ENCODE measurements at regions not wholly inside any gene's neighbourhood (a gene's known extent, or its start where the extent isn't known, plus 50 kb on each side); places are given as distances from the start of the nearest gene placed in this dataset.
"Not testable (repeated sequence)": the region's sequence is repeated elsewhere in the genome, so short reads cannot be mapped to it uniquely, and the experiment has no call there.

- H3K27ac Mint-ChIP-seq: no peak overlapping the region
- DNase-seq (no peak), ATAC-seq (no peak)
- peaks cover 79% of the 10 kb centered on the region for H3K4me1 Mint-ChIP-seq
- H3K9me3 Mint-ChIP-seq: peaks cover 6 to 15% of the 10 kb centered on the region in 2 donors
- H3K4me3 Mint-ChIP-seq: no peak overlapping the region
- H3K27me3 Mint-ChIP-seq: peaks cover 7% of the 10 kb centered on the region
Observed at GRCh38 chr14:105982664-105983063, 456.3 kb downstream of the TMEM121 start.

DNA sequence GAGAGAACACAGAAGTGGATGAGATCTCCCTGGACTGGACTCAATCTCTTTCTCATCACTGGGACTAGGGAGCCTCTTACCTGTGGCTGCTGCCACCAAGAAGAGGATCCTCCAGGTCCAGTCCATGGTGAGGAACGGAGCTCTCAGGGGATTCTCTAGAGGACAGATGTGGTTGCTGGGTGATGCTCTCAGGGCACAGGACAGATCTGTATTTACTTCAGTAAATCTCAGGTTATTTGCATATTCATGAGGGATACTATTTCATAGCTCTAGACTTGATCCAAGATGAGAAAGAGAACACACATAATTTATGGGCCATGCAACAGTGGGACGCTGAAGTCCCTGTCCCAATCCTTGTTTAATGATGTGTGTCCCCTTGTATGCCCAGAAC, 460.5 kb downstream of the TMEM121 start:
- peaks cover 78% of the 10 kb centered on the region for H3K4me1 Mint-ChIP-seq
- H3K4me3 Mint-ChIP-seq: peak overlapping the region; percentile 14 to 70
- ATAC-seq (peak; percentile 14), DNase-seq (no peak)
- H3K27ac Mint-ChIP-seq: peak overlapping the region; percentile 8 to 38
- H3K9me3 Mint-ChIP-seq: peaks cover 0 to 6% of the 10 kb centered on the region in 2 donors
- no peaks in the 10 kb centered on the region for H3K27me3 Mint-ChIP-seq

- Mint-ChIP-seq H3K27ac (peak overlapping the region in 1 of 2 donors; percentile 27), H3K9me3 (peaks cover 0 to 4% of the 10 kb centered on the region in 2 donors), H3K27me3 (no peaks in the 10 kb centered on the region), H3K4me3 (no peak overlapping the region), H3K4me1 (peaks cover 78% of the 10 kb centered on the region)
- ATAC-seq: no peak
- DNase-seq: no peak
Observed at GRCh38 chr14:105987563-105987962, 461.2 kb downstream of the TMEM121 start.

DNA sequence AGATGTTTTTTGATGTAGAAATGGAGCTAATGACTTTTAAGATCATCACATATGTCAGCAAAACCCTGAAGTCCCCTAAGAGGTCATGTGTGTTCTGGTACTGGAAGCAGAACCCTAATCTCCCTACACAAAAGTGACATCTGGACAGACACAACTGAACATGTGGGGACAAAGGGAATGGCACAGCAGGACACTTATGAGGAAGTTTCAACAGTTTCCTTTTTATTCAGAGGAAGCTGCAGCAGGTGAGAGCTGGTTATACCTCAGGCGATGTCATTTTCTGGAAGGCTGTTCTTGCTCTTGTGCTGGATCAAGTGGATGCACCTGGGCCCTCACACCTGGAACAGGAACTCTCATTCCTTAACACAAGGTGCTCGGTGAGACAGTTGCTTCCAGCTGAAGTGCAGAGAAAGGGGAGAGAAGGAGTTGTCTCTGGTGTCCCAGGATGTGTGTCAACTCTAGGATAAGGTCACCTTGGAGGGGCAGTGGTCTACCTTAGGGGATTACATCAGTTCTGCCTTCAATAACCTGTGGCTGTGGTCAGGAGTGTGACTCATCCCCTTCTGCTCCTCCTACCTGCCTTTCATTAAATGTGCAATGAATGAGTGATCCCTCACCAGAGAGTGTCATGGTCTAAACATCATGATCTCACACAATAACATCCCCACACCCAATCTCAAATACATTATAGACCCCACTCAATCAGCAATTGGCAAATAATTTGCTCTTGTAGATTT, 463.4 kb downstream of the TMEM121 start:
- ATAC-seq (peak; percentile 95), DNase-seq (peak; percentile 49 to 71)
- Mint-ChIP-seq H3K4me3 (peak overlapping the region; percentile 33 to 63), H3K27ac (peak overlapping the region; percentile 47 to 90), H3K9me3 (no peaks in the 10 kb centered on the region), H3K4me1 (peaks cover 87% of the 10 kb centered on the region), H3K27me3 (no peaks in the 10 kb centered on the region)

GRCh38 chr14:105991677-105992076, 465.3 kb downstream of the TMEM121 start:
- not testable (repeated sequence) for H3K27ac Mint-ChIP-seq, H3K27me3 Mint-ChIP-seq, H3K9me3 Mint-ChIP-seq, DNase-seq, ATAC-seq, H3K4me3 Mint-ChIP-seq
- H3K4me1 Mint-ChIP-seq: peaks cover 79% of the 10 kb centered on the region

DNA sequence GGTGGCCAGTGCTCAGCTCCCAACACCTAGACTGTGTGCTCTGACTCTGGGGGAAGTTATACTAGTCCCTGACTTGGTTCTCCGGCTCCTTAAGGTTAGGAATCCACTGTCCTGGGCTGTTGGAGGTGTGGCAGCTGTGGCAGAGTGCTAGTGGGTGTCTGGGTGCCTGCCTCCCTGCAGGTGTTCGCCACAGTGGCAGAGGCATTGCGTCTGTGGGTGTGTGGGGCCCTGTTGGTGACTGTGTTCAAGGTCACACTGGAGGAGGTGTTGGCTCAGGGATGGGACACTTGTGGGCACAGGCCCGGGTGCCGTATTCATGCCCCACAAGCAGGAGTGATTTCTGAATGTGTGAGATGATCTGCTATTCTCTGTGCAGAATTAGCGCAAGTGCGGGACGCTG, 467.4 kb downstream of the TMEM121 start:
- ATAC-seq (no peak), DNase-seq (no peak)
- H3K4me3 Mint-ChIP-seq: peak overlapping the region in 1 of 2 donors; percentile 48
- no peaks in the 10 kb centered on the region for H3K9me3 Mint-ChIP-seq
- peak overlapping the region in 1 of 2 donors; percentile 48 for H3K27ac Mint-ChIP-seq
- no peaks in the 10 kb centered on the region for H3K27me3 Mint-ChIP-seq
- peaks cover 68% of the 10 kb centered on the region for H3K4me1 Mint-ChIP-seq

GRCh38 chr14:105995011-105995710, 468.8 kb downstream of the TMEM121 start:
- H3K9me3 Mint-ChIP-seq, H3K27ac Mint-ChIP-seq: not testable (repeated sequence)

GRCh38 chr14:105998597-105998996, 472.2 kb downstream of the TMEM121 start:
- not testable (repeated sequence) for H3K27me3 Mint-ChIP-seq
- H3K27ac Mint-ChIP-seq: peak overlapping the region; percentile 0 to 67

More at GRCh38 chr14:105995011-105995710, 468.8 kb downstream of the TMEM121 start:
- not testable (repeated sequence) for ATAC-seq, H3K27me3 Mint-ChIP-seq, H3K4me3 Mint-ChIP-seq, DNase-seq
- peaks cover 72% of the 10 kb centered on the region for H3K4me1 Mint-ChIP-seq

DNA sequence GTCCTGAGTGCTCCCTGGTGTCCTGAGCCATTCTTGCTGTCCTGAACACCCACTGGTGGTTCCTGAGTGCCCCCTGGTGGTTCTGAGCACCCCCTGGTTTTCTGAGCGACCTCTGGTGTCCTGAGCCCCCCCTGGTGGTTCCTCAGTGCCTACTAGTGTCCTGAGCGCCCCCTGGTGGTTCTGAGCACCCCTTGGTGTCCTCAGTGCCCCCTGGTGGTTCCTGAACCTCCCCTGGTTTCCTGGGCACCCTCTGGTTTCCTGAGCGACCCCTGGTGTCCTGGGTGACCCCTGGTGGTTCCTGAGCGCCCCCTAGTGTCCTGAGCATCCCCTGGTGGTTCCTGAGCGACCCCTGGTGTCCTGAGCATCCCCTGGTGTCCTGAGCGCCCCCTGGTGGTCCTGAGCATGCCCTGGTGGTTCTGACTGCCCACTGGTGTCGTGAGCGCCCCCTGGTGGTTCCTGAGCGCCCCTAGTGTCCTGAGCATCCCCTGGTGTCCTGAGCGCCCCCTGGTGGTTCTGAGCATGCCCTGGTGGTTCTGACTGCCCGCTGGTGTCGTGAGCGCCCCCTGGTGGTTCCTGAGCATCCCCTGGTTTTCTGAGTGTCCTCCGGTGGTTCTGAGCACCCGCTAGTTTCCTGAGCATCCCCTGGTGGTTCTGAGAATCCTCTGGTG, 473.1 kb downstream of the TMEM121 start:
- peak overlapping the region; percentile 75 to 78 for H3K4me3 Mint-ChIP-seq
- peaks cover 61% of the 10 kb centered on the region for H3K4me1 Mint-ChIP-seq
- ATAC-seq (peak; percentile 89), DNase-seq (peak; percentile 84 to 91)
- no peaks in the 10 kb centered on the region for H3K9me3 Mint-ChIP-seq
- H3K27me3 Mint-ChIP-seq: no peaks in the 10 kb centered on the region
- H3K27ac Mint-ChIP-seq: peak overlapping the region; percentile 7 to 42

More at GRCh38 chr14:105998597-105998996, 472.2 kb downstream of the TMEM121 start:
- not testable (repeated sequence) for DNase-seq, H3K9me3 Mint-ChIP-seq, ATAC-seq
- peaks cover 69% of the 10 kb centered on the region for H3K4me1 Mint-ChIP-seq
- H3K4me3 Mint-ChIP-seq: peak overlapping the region; percentile 75 to 78

DNA sequence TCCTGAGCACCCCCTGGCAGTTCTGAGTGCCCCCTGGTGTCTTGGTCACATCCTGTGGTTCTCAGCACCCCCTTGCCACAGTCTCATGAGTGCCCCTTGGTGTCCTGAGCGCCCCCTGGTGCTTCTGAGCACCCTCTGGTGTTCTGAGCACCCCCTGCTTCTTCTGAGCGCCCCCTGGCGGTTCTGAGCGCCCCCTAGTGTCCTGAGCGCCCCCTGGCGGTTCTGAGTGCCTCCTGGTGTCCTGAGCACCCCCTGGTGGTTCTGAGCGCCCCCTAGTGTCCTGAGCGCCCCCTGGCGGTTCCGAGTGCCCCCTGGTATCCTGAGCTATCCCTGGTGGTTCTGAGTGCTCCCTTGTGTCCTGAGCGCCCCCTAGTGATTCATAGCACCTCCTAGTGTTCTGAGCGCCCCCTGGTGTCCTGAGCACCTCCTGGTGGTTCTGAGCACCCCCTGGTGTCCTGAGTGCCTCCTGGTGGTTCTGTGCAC, 473.7 kb downstream of the TMEM121 start:
- Mint-ChIP-seq H3K4me1 (peaks cover 61% of the 10 kb centered on the region), H3K27ac (peak overlapping the region in 1 of 2 donors; percentile 7)
- not testable (repeated sequence) for ATAC-seq, H3K9me3 Mint-ChIP-seq, H3K27me3 Mint-ChIP-seq, H3K4me3 Mint-ChIP-seq
- DNase-seq: peak; percentile 78 to 89

- H3K27ac Mint-ChIP-seq, H3K4me3 Mint-ChIP-seq, H3K27me3 Mint-ChIP-seq, H3K9me3 Mint-ChIP-seq: not testable (repeated sequence)
- DNase-seq: peak in 1 of 2 donors; percentile 71
- H3K4me1 Mint-ChIP-seq: peaks cover 67% of the 10 kb centered on the region
- peak; percentile 40 for ATAC-seq
Observed at GRCh38 chr14:106001277-106001676, 474.9 kb downstream of the TMEM121 start.

DNA sequence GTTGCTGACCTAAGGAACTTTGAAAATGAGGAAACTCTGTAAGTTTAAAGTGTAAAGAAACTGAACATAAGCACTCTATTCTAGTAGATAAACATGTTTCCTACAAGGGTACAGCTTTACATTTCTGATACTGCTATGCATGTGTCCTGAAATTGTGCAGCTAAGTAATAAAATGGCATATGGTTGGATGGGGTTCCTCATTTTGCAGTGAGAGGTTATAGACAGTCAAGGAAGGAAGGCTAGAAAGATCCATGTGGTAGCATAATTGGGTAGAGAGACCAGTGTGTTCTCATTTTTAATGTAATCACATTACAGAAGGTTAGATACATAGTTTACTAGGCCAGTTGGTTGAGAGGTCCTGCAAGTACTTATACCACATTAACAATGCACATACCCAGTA, 477.0 kb downstream of the TMEM121 start:
- H3K27ac Mint-ChIP-seq: no peak overlapping the region
- no peak for DNase-seq
- no peak for ATAC-seq
- H3K27me3 Mint-ChIP-seq: no peaks in the 10 kb centered on the region
- peak overlapping the region; percentile 0 to 1 for H3K4me3 Mint-ChIP-seq
- peaks cover 78% of the 10 kb centered on the region for H3K4me1 Mint-ChIP-seq
- no peaks in the 10 kb centered on the region for H3K9me3 Mint-ChIP-seq

DNA sequence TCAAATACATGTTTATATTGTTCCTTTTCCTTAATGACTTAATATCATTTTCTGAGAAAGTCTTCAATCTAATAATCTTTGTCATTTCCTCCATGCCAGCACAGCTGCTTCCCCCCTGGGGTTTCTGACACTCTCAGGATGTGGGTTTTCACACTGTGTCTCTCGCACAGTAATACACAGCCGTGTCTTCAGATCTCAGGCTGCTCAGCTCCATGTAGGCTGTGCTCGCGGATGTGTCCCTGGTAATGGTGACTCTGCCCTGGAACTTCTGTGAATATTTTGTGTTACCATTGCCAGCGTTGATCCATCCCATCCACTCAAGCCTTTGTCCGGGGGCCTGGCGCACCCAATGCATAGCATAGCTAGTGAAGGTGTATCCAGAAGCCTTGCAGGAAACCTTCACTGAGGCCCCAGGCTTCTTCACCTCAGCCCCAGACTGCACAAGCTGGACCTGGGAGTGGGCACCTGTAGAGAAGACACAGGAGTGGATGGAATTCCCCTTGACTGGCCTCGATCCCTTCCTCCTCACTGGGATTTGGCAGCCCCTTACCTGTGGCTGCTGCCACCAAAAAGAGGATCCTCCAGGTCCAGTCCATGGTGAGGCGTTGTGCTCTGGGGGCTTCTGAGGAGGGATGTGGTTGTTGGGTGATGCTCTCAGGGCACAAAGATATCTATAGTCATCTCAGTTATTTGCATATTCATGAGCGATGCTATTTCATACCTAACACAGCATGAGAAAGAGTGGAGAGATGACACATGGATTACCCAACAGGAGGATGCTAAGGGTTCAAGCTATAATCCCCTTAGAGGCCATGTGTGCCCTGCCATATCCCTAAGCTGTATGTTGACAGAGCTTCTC, 478.8 kb downstream of the TMEM121 start:
- peak overlapping the region; percentile 96 to 98 for H3K27ac Mint-ChIP-seq
- peak; percentile 91 for ATAC-seq
- peak; percentile 65 to 78 for DNase-seq

GRCh38 chr14:106006043-106006442, 479.7 kb downstream of the TMEM121 start:
- Mint-ChIP-seq H3K4me1 (peaks cover 85% of the 10 kb centered on the region), H3K27ac (peak overlapping the region; percentile 96 to 98), H3K4me3 (peak overlapping the region; percentile 76 to 89)
- peak; percentile 37 for ATAC-seq
- H3K27me3 Mint-ChIP-seq, H3K9me3 Mint-ChIP-seq: not testable (repeated sequence)
- DNase-seq: peak; percentile 72 to 82

More for the DNA sequence above, 478.8 kb downstream of the TMEM121 start:
- H3K4me3 Mint-ChIP-seq: peak overlapping the region; percentile 87 to 89
- not testable (repeated sequence) for H3K9me3 Mint-ChIP-seq, H3K27me3 Mint-ChIP-seq
- H3K4me1 Mint-ChIP-seq: peaks cover 78% of the 10 kb centered on the region

DNA sequence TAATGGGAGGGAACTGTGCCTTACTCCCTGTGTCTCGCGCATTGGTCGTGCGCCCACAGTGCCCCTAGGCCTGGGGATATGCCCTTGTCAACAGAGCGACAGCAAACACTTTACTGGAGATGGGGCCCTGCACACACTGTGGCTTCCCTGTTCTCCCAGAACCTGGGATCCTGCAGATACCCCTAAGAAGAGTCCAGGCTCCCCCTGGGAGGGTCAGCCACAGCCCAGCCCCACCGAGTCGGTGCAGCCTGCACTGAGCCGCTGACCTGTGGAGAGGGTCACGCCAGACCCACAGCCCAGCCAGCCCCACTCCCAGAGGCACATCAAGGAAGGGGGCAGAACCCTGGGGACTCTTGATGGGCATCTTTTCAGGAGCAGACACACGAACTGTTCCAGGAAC, 480.3 kb downstream of the TMEM121 start:
- Mint-ChIP-seq H3K4me1 (peaks cover 87% of the 10 kb centered on the region), H3K27ac (peak overlapping the region; percentile 96 to 98)
- not testable (repeated sequence) for DNase-seq

More for the DNA sequence above, 480.3 kb downstream of the TMEM121 start:
- H3K27me3 Mint-ChIP-seq, H3K9me3 Mint-ChIP-seq, ATAC-seq: not testable (repeated sequence)
- H3K4me3 Mint-ChIP-seq: peak overlapping the region; percentile 76 to 89

All from stimulated activated naive CD8-positive, alpha-beta T cell treated with anti-CD3 and anti-CD28 coated beads, Interleukin-15, amount 100 ng/mL, for 72 hours (primary cell).